GM19043 (cell line): ENCODE measurements at regions not wholly inside any gene's neighbourhood (a gene's known extent, or its start where the extent isn't known, plus 50 kb on each side); places are given as distances from the start of the nearest gene placed in this dataset.
"Not testable (repeated sequence)": the region's sequence is repeated elsewhere in the genome, so short reads cannot be mapped to it uniquely, and the experiment has no call there.

ENCODE experiments used
- ATAC-seq: cut with Tn5 transposase; IDR thresholded peaks from one replicate; pipeline ENCODE4 v1.9.1; 2021; ENCODE audit warnings: low read depth; ENCODE audit not compliant: unreplicated experiment

GRCh38 chr5:71771191-71771590 lies 52.1 kb downstream of the CARTPT start:
- ATAC-seq = no peak

- no peak for ATAC-seq
These were observed 59.7 kb downstream of the CARTPT start for GRCh38 chr5:71778678-71779276.

GRCh38 chr5:71780597-71780996 lies 61.5 kb downstream of the CARTPT start:
- no peak for ATAC-seq

GRCh38 chr5:71782393-71782770 lies 63.3 kb downstream of the CARTPT start:
- ATAC-seq = peak; percentile 26

- peak; percentile 98 for ATAC-seq
These were observed 64.0 kb downstream of the CARTPT start for GRCh38 chr5:71782771-71783770.

GRCh38 chr5:71783891-71784290 lies 64.8 kb downstream of the CARTPT start:
- ATAC-seq = no peak

- ATAC-seq = no peak
These were observed 67.4 kb downstream of the CARTPT start for GRCh38 chr5:71786337-71787055.

GRCh38 chr5:71788794-71789193 lies 69.7 kb downstream of the CARTPT start:
- no peak for ATAC-seq

GRCh38 chr5:71789746-71790145 lies 70.7 kb downstream of the CARTPT start:
- no peak for ATAC-seq

GRCh38 chr5:71790433-71790832 lies 71.4 kb downstream of the CARTPT start:
- no peak for ATAC-seq

- ATAC-seq = not testable (repeated sequence)
These were observed 73.0 kb downstream of the CARTPT start for GRCh38 chr5:71792041-71792440.

GRCh38 chr5:71794061-71794695 lies 75.1 kb downstream of the CARTPT start:
- ATAC-seq = no peak

GRCh38 chr5:71802673-71803072 lies 83.6 kb downstream of the CARTPT start:
- no peak for ATAC-seq

- ATAC-seq = no peak
These were observed 87.6 kb downstream of the CARTPT start for GRCh38 chr5:71806711-71807110.

GRCh38 chr5:71807909-71808308 lies 88.8 kb downstream of the CARTPT start:
- no peak for ATAC-seq

GRCh38 chr5:71809446-71809845 lies 90.4 kb downstream of the CARTPT start:
- ATAC-seq = no peak

GRCh38 chr5:71810023-71810422 lies 90.9 kb downstream of the CARTPT start:
- ATAC-seq = no peak

- no peak for ATAC-seq
These were observed 91.6 kb downstream of the CARTPT start for GRCh38 chr5:71810471-71811195.

- no peak for ATAC-seq
These were observed 92.7 kb downstream of the CARTPT start for GRCh38 chr5:71811779-71812178.

GRCh38 chr5:71816307-71816706 lies 97.2 kb downstream of the CARTPT start:
- no peak for ATAC-seq
